Gastroesophageal sphincter (tissue), 4 donors: ENCODE measurements at regions not wholly inside any gene's neighbourhood (a gene's known extent, or its start where the extent isn't known, plus 50 kb on each side); places are given as distances from the start of the nearest gene placed in this dataset.

Experiments
- ATAC-seq: fragments of 150-250 bp; one replicate; pipeline ENCODE4 v1.9.1; 2016; ENCODE audit warnings: mild to moderate bottlenecking, moderate library complexity
- H3K27ac ChIP-seq, 4 donors: fragments of 200-600 bp; sonication (generic) in 3 of 4; 1 replicate in 3 of 4; 2 replicates in 1 of 4; pipeline ENCODE4 v1.5.1; 2016 to 2019
- H3K27me3 ChIP-seq: fragments of 200-600 bp; sonication (generic); one replicate; pipeline ENCODE4 v1.5.1; 2019
- H3K36me3 ChIP-seq, 2 donors: fragments of 200-600 bp; sonication (generic); one replicate each; pipeline ENCODE4 v1.5.1; 2019; ENCODE audit warnings: control low read depth in 1 of 2
- H3K4me1 ChIP-seq, 3 donors: fragments of 200-600 bp; sonication (generic); 1 replicate in 2 of 3; 2 replicates in 1 of 3; pipeline ENCODE4 v1.5.1; 2016 to 2019; ENCODE audit warnings: control low read depth in 2 of 3
- H3K4me3 ChIP-seq, 2 donors: fragments of 200-600 bp; sonication (generic); one replicate each; pipeline ENCODE4 v1.5.1; 2019; ENCODE audit warnings: mild to moderate bottlenecking in 1 of 2, moderate library complexity in 1 of 2
- H3K9me3 ChIP-seq, 3 donors: fragments of 200-600 bp; sonication (generic); one replicate each; pipeline ENCODE4 v1.5.1; 2017 to 2019; ENCODE audit warnings: control low read depth in 2 of 3
- CTCF ChIP-seq, 4 experiments: fragments of 200-600 bp in 2 of 4; fragments of 450-650 bp in 2 of 4; sonication (generic) in 1 of 4; IDR thresholded peaks; one replicate each; pipeline ENCODE4 v1.5.1; 2017 to 2019; ENCODE audit warnings: antibody characterized with exemption in 4 of 4, mild to moderate bottlenecking in 2 of 4, moderate library complexity in 2 of 4
- EP300 ChIP-seq: sonication (generic); formaldehyde crosslinking; IDR thresholded peaks from one replicate; pipeline ENCODE4 v1.6.1; 2017; ENCODE audit warnings: antibody characterized with exemption, mild to moderate bottlenecking
- POLR2A ChIP-seq, 2 donors: fragments of 450-650 bp; IDR thresholded peaks; one replicate each; pipeline ENCODE4 v1.6.1; 2017; ENCODE audit warnings: antibody characterized with exemption in 2 of 2, mild to moderate bottlenecking in 2 of 2, moderate library complexity in 1 of 2
- POLR2AphosphoS5 ChIP-seq: sonication (generic); formaldehyde crosslinking; IDR thresholded peaks from one replicate; pipeline ENCODE4 v1.6.1; 2017; ENCODE audit warnings: antibody characterized with exemption
- WGBS, 2 donors: methylation state at CpG; one replicate each; pipeline ENCODE4 v1.1.5; 2018; ENCODE audit warnings: low coverage in 1 of 2; 5-methylcytosine and 5-hydroxymethylcytosine counted together

- Histone ChIP-seq H3K4me3 (no peak overlapping the region), H3K27ac (no peak overlapping the region), H3K9me3 (no peaks in the 10 kb centered on the region), H3K27me3 (peaks cover 46% of the 10 kb centered on the region), H3K4me1 (no peaks in the 10 kb centered on the region), H3K36me3 (no peaks in the 10 kb centered on the region)
- WGBS, 2 donors: 57 to 69% methylated on average over 3 of the region's 3 CpGs
- TF ChIP-seq CTCF (IDR thresholded peaks at IDR 0.05): no peak
- TF ChIP-seq POLR2AphosphoS5: no peak
- no peak for TF ChIP-seq EP300
- no peak for TF ChIP-seq POLR2A (IDR thresholded peaks at IDR 0.05)
- no peak for ATAC-seq
These were observed 120.6 kb downstream of the AIPL1 start for GRCh38 chr17:6314311-6314710.

GRCh38 chr17:6313835-6314234, 121.1 kb downstream of the AIPL1 start:
- no peak for ATAC-seq
- no peaks in the 10 kb centered on the region for H3K4me1 ChIP-seq
- no peak overlapping the region for H3K4me3 ChIP-seq
- peaks cover 49% of the 10 kb centered on the region for H3K27me3 ChIP-seq
- no peak overlapping the region for H3K27ac ChIP-seq
- no peak for TF ChIP-seq CTCF (IDR thresholded peaks at IDR 0.05)
- no peak for TF ChIP-seq EP300
- TF ChIP-seq POLR2AphosphoS5: no peak
- no peak for TF ChIP-seq POLR2A (IDR thresholded peaks at IDR 0.05)
- 60 to 84% methylated on average over 2 to 12 of the region's 12 CpGs for WGBS, 2 donors
- no peaks in the 10 kb centered on the region for H3K9me3 ChIP-seq
- H3K36me3 ChIP-seq: no peaks in the 10 kb centered on the region

GRCh38 chr17:6306820-6307219, 128.1 kb downstream of the AIPL1 start:
- H3K36me3 ChIP-seq: no peaks in the 10 kb centered on the region
- peaks cover 55% of the 10 kb centered on the region for H3K27me3 ChIP-seq
- H3K4me3 ChIP-seq: no peak overlapping the region
- no peaks in the 10 kb centered on the region for H3K4me1 ChIP-seq
- no peak for TF ChIP-seq EP300
- no peak for TF ChIP-seq POLR2AphosphoS5
- TF ChIP-seq POLR2A (IDR thresholded peaks at IDR 0.05): no peak
- no peak for TF ChIP-seq CTCF (IDR thresholded peaks at IDR 0.05)
- no peak overlapping the region for H3K27ac ChIP-seq
- no peaks in the 10 kb centered on the region for H3K9me3 ChIP-seq
- no peak for ATAC-seq
- 7% methylated on average over 4 of the region's 4 CpGs; no CpG with 5 or more reads in 1 of the 2 donors for WGBS, 2 donors

- peaks cover 52% of the 10 kb centered on the region for H3K27me3 ChIP-seq
- no peak overlapping the region for H3K27ac ChIP-seq
- no peaks in the 10 kb centered on the region for H3K9me3 ChIP-seq
- no peaks in the 10 kb centered on the region for H3K4me1 ChIP-seq
- no peak overlapping the region for H3K4me3 ChIP-seq
- TF ChIP-seq POLR2AphosphoS5 (no peak), EP300 (no peak), CTCF (IDR thresholded peaks at IDR 0.05) (no peak), POLR2A (IDR thresholded peaks at IDR 0.05) (no peak)
- WGBS, 2 donors: 62% methylated on average over 5 of the region's 11 CpGs; no CpG with 5 or more reads in 1 of the 2 donors
- no peak for ATAC-seq
- H3K36me3 ChIP-seq: no peaks in the 10 kb centered on the region
These were observed 129.1 kb downstream of the AIPL1 start for GRCh38 chr17:6305613-6306360.
